Renal pelvis (tissue), 1 donor: ENCODE measurements at regions not wholly inside any gene's neighbourhood (a gene's known extent, or its start where the extent isn't known, plus 50 kb on each side); places are given as distances from the start of the nearest gene placed in this dataset.
"Not testable (repeated sequence)": the region's sequence is repeated elsewhere in the genome, so short reads cannot be mapped to it uniquely, and the experiment has no call there.

Source experiments
- DNase-seq: peaks from one replicate; pipeline ENCODE4 v3.0.0-alpha.2; 2013

DNA sequence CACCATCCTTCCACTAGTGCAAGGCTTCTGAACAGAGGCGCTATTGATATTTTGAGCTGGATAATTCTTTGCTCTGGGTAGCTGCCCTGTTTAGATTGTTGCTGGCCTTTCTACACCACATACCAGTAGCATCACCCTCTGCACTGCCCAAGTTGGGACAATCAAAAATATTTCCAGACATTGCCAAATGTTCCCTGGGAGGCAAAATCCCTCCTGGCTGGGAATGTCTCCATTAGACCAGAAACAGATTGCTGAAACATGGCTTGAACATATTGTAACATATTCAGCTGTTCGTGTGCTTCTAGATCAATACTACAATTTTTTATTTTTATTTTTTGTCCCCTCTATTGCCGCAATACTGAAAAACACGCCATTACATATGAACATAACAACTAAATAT lies 174.6 kb downstream of the ABCA8 start:
- DNase-seq: no peak

DNA sequence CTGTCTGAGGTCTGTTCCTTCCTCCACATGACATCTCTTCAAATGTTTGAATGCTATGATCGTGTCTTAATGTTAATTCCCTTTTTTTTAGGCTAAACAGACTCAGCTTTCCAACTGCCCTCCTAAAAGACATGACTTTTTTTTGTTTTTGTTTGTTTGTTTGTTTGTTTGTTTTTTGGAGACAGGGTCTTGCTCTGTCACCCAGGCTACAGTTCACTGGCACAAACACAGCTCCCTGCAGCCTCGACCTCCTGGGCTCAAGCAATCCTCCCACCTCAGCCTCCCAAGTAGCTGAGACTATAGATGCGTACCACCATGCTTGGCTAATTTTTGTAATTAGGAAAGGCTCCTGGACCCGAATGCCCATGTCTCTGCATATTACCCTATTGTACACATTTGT lies 176.5 kb downstream of the ABCA8 start:
- no peak for DNase-seq

DNA sequence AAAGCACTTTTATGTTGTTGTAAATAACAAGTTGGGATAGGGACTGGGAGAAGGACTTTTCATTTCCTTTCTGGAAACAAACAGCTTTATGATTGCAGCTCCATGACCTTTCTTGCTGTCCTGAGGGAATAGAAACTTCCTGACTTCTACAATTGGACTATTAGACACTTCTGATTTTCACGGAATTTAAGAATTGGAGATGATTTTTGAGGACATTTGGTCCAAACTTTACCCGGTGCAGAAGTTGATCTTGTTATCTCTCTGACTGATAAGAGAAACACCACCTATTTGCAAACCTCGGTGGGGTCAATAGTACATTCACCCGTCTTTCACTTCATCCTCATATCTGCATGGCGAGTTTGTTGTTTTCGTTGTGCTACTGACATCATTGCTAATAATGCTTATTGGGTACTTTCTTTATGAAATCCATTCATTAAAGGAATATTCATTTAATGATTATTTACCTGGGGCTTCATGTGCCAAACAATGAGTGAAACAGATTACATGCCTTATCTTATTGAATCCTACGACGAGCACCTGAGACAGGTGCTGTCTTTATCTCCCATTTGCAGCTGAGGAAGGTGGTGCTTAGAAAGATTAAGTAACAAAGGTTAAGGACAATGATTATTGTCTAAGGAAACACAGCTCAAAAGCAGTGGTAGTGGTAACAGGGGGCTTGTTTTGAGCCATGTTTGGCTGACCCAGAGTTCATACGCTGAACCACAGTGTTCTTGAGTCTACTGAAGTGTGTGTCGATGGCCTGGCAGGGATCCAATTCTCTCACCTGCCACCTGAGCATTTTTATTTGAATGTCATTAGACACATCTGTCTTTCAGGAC lies 176.9 kb upstream of the FAM20A start:
- no peak for DNase-seq

DNA sequence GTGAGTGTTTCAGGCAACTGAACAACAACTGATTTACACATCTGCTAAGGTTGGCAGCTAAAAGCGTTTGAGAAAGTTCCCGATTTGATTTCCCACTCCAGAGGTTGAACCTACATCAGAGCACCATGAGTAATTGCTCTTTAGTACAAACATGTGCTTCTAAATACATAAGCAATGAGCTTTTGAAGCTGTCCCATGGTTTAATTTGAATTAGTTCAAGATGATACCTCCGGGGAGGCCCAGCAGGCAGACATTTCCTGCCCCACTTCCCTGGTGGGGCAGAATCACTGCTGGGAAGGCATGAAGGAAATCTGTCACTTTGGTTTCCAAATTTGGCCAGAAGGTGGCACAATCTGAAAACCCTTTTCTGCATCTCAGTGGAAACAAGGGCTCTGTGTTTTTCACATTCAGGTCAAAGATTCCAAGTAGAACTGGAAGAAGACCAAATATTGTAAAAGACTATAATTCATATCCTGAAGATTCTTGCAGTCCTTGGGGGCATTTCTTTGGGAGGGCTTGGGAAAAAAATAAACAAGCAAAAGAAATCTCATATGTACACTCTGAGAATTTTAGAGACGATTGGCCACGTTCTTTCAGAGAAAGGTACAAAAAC lies 176.2 kb upstream of the FAM20A start:
- DNase-seq: peak; percentile 69

DNA sequence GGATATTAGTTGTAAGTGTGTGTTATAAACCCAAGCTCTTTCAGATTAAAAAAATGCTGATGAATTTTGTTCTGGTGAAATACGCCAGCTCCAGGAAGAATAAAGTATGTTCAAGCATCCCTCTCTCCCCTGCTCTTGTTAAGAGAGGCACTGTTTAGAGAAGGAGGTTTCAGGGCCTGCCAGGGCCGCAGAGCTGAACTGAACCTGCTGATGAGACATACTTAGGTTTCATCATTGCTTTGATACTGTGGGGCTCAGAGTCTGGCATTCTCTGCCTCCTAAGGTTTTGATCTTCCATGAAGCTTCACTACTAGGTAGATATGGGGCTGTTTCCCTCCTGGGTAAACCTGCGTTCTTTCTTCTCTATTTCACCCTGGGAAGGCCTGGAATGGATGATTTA lies 175.3 kb upstream of the FAM20A start:
- no peak for DNase-seq

DNA sequence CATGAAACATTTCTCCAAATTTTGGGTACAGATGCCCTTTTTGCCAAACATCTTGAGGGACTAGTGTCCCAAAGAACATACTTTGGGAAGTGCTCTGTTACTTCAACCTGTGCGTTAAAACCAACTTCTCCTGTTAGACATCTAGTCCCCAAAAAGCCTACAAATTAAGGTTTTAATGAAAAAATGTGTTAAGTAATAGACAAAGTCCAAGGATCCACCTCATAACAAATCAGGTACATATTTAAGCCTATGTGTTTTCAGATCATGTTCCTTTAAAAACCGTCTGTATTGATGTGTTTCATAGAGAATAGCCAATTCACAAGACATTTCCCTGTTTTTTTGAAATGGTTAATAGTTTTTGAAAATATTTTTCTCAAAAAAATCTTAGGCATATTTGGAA lies 174.8 kb upstream of the FAM20A start:
- no peak for DNase-seq

DNA sequence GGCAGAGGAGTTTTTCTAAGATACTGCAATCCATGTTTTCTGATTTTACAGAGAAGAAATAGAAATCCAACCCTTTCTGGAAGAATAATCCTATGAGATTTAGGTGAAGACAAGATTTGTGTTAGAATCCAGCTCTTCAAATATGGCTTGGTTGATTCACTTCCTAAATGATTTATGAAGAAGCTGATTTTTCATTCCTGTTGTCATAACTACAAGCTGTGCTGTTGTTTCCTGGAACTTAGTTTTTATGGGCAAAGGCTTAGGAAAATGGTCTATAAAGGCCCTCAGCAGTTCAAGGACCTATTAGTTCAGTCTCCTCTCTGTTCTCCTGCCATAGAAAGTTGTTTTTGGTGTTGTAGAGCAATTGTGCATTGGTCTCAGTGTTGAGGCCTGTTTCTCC lies 174.2 kb upstream of the FAM20A start:
- no peak for DNase-seq

DNA sequence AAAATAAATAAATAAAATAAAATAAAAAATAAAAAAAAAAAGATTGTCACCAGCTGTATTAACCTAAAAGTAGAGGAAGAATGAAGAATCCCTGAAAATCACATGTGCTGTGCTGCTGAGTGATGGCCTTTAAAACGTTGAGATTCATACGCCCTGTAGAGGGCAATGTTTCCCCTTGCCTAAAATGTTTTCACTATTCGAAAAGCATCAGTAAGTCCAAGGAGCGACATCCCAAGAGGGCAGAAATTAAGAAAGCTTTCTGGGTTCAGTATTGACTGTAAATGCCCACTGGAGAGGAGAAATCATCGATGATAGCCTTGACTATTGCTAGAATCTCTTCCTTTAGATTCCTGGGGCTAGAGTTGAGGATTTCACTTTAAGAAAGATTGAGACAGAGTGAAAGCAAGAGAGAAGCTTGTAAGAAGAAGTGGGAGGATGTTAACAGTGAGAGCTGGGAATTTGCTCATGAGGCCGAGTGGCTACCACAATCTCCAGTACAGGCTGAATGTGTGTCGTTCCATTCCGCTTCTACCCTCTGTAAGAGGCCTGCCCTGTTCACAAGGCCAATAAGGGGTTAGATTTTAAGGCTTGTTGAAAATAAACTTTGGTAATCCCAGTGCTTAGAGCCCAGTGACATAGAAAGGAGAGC lies 170.8 kb upstream of the FAM20A start:
- peak; percentile 42 for DNase-seq

DNA sequence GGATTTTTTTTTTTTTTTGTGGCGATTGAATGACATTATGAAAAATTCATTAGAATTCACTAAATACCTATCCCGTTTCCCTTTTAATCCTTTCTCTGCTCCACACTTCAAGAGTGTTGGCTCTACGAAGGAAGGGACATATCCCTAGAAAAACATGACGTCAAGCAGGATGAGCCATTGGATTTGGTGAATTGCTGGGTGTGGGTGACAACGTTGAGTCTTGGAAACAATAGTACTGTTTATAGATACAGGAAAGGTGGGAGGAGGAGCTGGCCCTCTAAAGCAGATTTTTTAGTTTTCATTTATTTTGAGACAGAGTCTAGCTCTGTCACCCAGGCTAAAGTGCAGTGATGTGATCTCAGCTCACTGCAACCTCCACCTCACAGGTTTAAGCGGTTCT lies 167.6 kb upstream of the FAM20A start:
- DNase-seq: no peak

DNA sequence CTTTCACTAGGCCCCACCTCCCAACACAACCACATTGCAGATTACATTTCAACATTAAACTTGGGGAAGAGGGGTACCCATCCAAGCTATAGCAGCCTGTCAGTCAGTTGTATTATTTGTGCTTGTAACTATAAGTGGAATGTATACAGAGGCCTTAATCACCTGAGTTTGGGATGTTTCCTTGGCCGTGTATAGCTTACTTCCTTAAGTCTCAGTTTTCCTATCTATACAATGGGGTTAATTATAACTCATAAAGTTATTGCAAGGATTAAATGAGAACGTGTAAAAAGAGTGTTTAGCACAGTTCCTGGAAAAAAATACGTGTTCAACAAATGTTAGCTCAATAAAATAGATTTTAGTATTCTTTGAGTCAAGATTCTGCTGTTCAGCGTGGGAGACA lies 165.5 kb upstream of the FAM20A start:
- no peak for DNase-seq

DNA sequence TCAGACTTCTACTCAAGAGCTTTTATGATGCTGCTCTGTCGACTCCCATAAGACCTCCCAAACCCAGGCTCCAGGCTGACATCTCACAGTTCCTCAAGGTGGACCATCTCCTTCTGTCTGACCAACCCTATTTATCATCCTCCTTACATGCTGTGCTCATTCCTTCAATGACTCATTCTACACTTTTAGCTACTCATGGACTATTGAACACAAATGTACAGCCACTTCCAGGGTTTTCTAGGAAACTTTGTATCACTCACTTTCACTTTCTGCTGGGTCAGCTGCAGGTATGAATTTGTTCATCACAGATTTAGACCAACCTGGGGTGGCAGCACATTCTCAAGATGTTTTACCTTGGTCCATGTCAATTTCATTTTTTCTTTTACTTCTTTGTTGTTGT lies 162.4 kb upstream of the FAM20A start:
- no peak for DNase-seq

DNA sequence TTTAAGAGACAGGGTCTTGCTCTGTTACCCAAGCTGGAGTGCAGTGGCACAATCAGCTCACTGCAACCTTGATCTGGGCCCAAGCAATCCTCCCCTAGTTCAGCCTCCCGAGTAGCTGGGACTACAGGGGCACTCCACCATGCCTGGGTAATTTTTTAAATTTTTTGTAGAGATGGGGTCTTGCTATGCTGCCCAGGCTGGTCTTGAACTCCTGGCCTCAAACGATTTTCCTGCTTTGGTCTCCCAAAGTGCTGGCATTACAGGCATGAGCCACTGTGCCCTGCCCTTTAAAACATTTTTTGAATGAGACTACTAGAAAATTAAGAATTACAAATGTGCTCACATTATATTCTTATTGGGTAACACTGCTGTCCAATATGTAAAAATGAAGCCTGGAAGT lies 161.7 kb upstream of the FAM20A start:
- no peak for DNase-seq

DNA sequence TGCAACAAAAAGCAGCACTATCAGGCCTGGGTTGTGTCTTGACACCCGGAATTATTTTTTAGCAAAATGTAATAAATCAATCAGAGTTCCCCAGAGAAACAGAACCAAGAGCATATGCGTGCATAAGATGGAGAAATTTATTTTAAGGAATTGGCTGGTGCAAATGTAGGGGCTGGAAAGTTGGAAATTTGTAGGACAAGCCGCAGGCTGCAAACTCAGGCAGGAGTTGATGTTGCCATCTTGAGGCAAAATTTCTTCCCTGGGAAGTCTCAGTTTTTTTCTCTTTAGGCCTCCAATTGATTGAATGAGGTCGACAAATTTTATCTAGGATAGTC lies 158.9 kb upstream of the FAM20A start:
- no peak for DNase-seq

DNA sequence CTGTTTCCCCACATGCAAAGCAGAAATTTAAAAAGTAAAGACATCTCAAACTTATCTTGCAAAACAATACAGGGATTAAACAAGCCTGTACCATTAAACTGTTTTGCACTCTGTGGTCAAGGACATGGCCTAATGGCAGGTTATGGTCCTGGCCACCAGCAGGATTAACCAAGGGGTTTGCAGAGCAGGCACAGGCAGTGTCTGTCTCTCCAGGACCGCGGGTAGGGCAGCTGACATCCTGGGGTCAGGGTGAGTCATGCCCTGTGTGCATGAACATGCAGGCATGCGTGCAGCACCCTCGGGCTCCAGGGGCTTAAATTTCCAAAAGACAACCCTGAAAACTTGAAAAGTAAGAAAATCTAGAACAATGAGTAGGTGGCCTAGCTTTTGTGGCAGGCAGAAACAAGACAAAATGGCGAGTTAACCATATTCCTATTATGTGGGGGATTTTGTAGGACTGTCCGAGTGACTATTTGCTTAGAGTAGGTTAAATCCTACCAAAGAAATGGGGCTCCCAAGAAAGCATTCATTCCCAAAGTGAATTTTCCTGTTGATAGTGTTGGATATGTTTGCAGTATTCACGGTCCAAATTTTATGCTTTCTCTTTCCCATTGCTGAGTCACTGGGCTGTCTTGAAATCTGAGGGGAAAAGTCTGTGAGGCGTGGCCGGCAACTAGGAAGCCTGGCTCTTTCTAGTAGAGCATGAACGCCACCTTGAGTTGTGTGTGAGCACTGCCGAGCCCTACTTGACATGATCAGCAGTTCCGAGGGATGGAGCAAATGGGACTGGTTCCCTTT lies 158.4 kb upstream of the FAM20A start:
- peak; percentile 89 for DNase-seq

DNA sequence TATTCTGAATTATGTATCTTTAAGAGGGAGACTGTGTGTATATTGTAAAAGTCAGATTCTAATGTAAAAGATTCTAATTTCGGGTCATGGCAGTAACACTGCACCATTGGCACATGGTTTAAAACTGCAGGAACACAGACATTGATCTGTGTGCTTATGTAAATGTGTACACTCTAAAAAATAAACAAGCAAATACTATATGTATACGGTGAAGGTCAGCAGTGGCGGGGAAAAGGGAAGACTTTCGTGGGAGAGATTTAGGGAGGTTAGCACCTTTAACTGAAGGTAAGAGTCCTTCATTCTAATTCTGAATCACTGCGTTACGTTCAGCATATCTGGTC lies 157.8 kb upstream of the FAM20A start:
- no peak for DNase-seq

DNA sequence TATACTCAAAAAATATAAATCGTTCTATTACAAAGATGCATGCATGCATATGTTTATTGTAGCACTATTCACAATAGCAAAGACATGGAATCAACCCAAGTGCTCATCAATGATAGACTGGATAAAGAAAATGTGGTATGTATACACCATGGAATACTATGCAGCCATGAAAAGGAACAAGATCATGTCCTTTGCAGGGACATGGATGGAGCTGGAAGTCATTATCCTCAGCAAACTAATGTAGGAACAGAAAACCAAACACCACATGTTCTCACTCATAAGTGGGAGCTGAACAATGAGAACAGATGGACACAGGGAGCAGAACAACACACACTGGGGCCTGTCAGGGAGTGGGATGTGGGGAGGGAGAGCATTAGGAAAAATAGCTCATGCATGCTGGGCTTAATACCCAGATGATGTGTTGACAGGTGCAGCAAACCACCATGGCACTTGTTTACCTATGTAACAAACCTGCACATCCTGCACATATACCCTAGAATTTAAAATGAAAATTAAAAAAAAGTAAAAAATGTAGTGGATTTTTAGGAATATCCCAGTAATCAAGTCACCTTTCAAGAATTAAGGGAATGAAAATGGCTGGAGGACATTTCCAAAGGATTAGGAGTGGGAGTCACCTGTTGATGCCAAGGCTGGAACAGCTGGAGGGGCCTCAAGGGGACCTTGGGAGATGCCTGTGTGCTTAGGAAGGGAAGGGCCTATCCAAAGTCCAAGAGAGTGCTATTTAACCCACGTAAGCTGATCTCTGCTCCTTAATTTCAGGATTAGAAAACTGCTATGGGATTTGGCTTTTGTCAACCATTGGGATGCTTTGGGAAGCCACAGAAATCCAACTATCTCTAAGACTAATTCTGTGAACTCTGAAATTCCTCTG lies 156.9 kb upstream of the FAM20A start:
- not testable (repeated sequence) for DNase-seq

DNA sequence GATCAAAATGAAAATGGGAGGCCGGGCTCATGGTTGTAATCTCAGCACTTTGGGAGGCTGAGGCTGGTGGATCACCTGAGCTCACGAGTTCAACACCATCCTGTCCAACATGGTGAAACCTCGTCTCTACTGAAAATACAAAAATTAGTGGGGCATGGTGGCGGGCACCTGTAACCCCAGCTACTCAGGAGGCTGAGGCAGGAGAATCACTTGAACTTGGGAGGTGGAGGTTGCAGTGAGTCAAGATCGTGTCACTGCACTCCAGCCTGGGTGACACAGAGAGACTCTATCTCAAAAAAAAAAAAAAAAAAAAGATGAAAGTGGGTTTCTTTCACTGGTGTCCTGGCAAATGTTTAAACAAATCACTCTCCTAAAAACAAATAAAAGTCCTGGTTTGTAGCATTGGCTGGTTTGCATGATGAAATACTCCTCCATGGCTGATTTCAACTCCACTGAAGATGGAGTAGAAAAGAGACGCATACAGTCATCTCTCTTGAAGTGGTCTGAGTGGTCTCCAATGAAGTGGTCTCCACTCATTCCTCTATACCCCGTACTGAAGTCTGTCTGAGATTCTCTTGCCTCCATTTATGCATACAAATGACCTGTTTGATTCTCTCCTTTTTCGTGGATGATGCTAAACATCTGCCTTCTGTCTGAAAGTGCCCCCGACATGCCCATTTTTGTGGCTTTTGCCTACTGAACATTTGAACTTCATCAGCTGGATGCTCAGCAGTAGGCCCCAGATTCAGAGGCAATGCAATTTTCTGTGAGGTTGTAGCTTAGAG lies 153.0 kb upstream of the FAM20A start:
- no peak for DNase-seq

DNA sequence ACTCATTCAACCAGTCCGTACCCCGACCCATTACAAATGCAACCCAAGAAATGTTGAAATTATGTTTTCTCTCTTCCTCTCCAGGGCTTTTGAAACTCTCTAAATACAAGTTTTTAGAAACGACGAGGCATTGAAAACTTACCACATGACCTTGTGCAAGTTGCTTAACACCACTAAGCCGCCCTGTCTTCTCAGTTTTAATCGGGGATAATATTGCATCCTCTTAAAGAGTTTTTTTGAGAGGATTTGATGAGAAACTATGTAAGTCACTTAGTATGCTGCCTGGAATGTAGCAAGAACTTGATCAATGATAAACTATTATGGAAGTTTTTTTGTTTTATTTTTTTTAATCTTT lies 149.0 kb upstream of the FAM20A start:
- DNase-seq: no peak

DNA sequence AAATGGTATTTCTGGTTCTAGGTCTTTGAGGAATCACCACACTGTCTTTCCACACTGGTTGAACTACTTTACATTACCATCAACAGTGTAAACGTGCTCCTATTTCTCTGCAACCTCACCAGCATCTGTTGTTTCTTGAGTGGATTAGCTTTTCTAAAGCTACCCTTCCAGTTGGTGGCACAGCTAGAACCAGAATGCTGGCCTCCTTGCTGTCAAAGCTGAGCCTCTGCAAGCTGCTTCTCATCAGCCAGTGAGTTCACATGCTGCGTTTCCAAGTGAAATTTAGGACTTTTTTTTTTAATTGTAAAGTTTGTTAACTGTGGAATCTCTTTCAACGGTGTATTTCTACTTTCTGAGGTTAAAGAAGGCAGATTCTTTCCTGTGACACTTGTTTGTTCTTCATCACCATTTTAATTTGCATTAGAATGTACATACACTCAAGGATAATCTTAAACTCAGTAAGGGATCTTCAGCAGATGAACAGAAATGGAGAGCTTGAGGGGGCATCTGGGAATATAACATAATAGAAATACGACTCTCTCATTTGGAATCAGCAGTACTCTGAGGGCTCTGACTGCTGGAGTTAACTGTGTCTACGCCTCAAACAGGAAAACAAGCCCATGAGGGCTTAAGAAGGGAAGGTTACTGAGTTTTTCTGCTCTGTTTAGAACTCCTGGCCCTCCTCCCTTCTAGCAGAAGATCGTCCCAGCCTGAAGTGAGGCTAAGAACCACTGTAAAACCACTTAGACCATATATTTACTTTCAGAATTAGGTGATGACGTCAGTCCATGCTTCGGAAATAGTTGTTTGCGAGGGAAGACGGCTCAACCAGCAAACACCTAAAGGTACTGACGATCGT lies 148.4 kb upstream of the FAM20A start:
- DNase-seq: no peak

DNA sequence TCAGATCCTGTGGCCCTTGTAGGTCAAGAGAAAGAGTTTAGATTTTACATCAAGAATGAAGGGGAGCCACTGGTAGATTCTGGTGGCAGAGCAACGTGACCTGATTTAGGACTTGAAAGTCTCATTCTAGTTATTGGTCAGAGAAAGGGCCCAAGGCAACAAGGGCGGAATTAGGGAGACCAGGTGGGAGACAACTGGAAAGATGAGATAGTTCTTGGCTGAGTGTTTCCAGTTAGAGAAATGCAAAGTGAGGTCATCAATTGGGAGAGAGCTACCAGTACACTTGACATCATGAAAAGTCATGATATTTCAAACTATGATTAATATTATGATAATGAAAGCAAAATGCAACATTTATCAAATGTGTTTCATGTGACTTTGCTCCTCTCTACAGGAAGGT lies 147.2 kb upstream of the FAM20A start:
- DNase-seq: no peak
